HG03045 (cell line): ENCODE measurements at regions not wholly inside any gene's neighbourhood (a gene's known extent, or its start where the extent isn't known, plus 50 kb on each side); places are given as distances from the start of the nearest gene placed in this dataset.
A peak's percentile ranks its signal among the peaks of the same experiment; 100 is the strongest.
"Not testable (repeated sequence)": the region's sequence is repeated elsewhere in the genome, so short reads cannot be mapped to it uniquely, and the experiment has no call there.

Source experiments
- ATAC-seq: cut with Tn5 transposase; IDR thresholded peaks from one replicate; pipeline ENCODE4 v1.9.1; 2021; ENCODE audit warnings: mild to moderate bottlenecking, moderate library complexity; ENCODE audit not compliant: unreplicated experiment

GRCh38 chr14:40058901-40059897 is 627.0 kb upstream of the FBXO33 start:
- ATAC-seq, result no peak

- ATAC-seq, result no peak
These were observed 621.2 kb upstream of the FBXO33 start for GRCh38 chr14:40053416-40053815.

- no peak for ATAC-seq
These were observed 596.8 kb upstream of the FBXO33 start for GRCh38 chr14:40028991-40029390.

- no peak for ATAC-seq
These were observed 592.9 kb upstream of the FBXO33 start for GRCh38 chr14:40025101-40025500.

GRCh38 chr14:40010961-40011360 is 578.7 kb upstream of the FBXO33 start:
- ATAC-seq, result no peak

- ATAC-seq, result no peak
These were observed 577.5 kb upstream of the FBXO33 start for GRCh38 chr14:40009771-40010170.

GRCh38 chr14:40008345-40008744 is 576.1 kb upstream of the FBXO33 start:
- not testable (repeated sequence) for ATAC-seq

GRCh38 chr14:40004871-40005500 is 572.8 kb upstream of the FBXO33 start:
- no peak for ATAC-seq

- ATAC-seq, result no peak
These were observed 571.5 kb upstream of the FBXO33 start for GRCh38 chr14:40003773-40004172.

GRCh38 chr14:39998854-39999253 is 566.6 kb upstream of the FBXO33 start:
- ATAC-seq, result no peak

GRCh38 chr14:39998114-39998513 is 565.9 kb upstream of the FBXO33 start:
- ATAC-seq, result no peak

GRCh38 chr14:39991041-39991440 is 558.8 kb upstream of the FBXO33 start:
- ATAC-seq, result no peak

GRCh38 chr14:39988939-39989338 is 556.7 kb upstream of the FBXO33 start:
- no peak for ATAC-seq

- ATAC-seq, result no peak
These were observed 552.1 kb upstream of the FBXO33 start for GRCh38 chr14:39984323-39984722.

GRCh38 chr14:39977198-39977597 is 545.0 kb upstream of the FBXO33 start:
- ATAC-seq, result no peak

- peak; percentile 96 for ATAC-seq
These were observed 541.8 kb upstream of the FBXO33 start for GRCh38 chr14:39974036-39974435.

GRCh38 chr14:39972704-39973103 is 540.5 kb upstream of the FBXO33 start:
- no peak for ATAC-seq

- ATAC-seq, result no peak
These were observed 535.7 kb upstream of the FBXO33 start for GRCh38 chr14:39967885-39968284.

- no peak for ATAC-seq
These were observed 525.8 kb upstream of the FBXO33 start for GRCh38 chr14:39957987-39958386.

- ATAC-seq, result no peak
These were observed 525.1 kb upstream of the FBXO33 start for GRCh38 chr14:39957290-39957689.

- no peak for ATAC-seq
These were observed 524.1 kb upstream of the FBXO33 start for GRCh38 chr14:39956372-39956771.

GRCh38 chr14:39948235-39948634 is 516.0 kb upstream of the FBXO33 start:
- no peak for ATAC-seq
